ENCODE measurements at regions not wholly inside any gene's neighbourhood (a gene's known extent, or its start where the extent isn't known, plus 50 kb on each side); places are given as distances from the start of the nearest gene placed in this dataset.

- TF ChIP-seq, protein P1, sequence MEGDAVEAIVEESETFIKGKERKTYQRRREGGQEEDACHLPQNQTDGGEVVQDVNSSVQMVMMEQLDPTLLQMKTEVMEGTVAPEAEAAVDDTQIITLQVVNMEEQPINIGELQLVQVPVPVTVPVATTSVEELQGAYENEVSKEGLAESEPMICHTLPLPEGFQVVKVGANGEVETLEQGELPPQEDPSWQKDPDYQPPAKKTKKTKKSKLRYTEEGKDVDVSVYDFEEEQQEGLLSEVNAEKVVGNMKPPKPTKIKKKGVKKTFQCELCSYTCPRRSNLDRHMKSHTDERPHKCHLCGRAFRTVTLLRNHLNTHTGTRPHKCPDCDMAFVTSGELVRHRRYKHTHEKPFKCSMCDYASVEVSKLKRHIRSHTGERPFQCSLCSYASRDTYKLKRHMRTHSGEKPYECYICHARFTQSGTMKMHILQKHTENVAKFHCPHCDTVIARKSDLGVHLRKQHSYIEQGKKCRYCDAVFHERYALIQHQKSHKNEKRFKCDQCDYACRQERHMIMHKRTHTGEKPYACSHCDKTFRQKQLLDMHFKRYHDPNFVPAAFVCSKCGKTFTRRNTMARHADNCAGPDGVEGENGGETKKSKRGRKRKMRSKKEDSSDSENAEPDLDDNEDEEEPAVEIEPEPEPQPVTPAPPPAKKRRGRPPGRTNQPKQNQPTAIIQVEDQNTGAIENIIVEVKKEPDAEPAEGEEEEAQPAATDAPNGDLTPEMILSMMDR (IDR thresholded peaks at IDR 0.05; ENCODE audit: low read depth, low read length, missing control alignments): no peak
- DNase-seq (ENCODE audit: low read depth): no peak
- H3K4me3 ChIP-seq (ENCODE audit: low read depth, low read length): no peak overlapping the region
- in situ Hi-C loops (cut with HindIII; ENCODE audit: low sequenced_read_pairs): no loop called here
Observed at GRCh38 chr15:98233873-98234272, 273.4 kb downstream of the ARRDC4 start.

DNA sequence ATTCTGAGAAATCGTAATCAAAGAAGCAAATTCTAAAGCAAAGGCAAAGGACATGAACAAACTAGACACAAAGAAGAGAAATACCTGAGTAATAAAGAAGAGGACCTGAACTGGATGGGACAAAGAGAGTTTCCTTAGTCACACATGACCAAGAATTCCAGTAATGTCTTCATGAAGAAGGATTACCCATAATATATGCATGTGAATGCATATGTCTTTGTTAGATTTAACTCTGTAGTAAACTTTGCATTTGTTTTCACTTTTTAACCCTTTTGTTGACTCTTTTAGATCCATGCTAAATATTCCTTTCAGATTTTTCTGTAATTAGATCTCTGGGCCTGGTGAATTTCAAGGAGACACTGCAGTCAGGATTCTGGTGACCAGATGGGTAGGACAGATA is 279.8 kb downstream of the ARRDC4 start:
- in situ Hi-C loops (cut with HindIII; ENCODE audit: low sequenced_read_pairs): no loop called here
- TF ChIP-seq, protein P1 (IDR thresholded peaks at IDR 0.05; ENCODE audit: low read depth, low read length, missing control alignments): no peak
- no peak overlapping the region for H3K4me3 ChIP-seq (ENCODE audit: low read depth, low read length)
- DNase-seq (ENCODE audit: low read depth): no peak

- in situ Hi-C loops (cut with HindIII; ENCODE audit: low sequenced_read_pairs): no loop called here
- TF ChIP-seq, protein P1 (IDR thresholded peaks at IDR 0.05; ENCODE audit: low read depth, low read length, missing control alignments): no peak
- DNase-seq (ENCODE audit: low read depth): no peak
- no peak overlapping the region for H3K4me3 ChIP-seq (ENCODE audit: low read depth, low read length)
Observed at GRCh38 chr15:98241032-98241554, 280.6 kb downstream of the ARRDC4 start.

- in situ Hi-C loops (cut with HindIII; ENCODE audit: low sequenced_read_pairs): no loop called here
Observed at GRCh38 chr15:98257290-98257689, 296.8 kb downstream of the ARRDC4 start.

DNA sequence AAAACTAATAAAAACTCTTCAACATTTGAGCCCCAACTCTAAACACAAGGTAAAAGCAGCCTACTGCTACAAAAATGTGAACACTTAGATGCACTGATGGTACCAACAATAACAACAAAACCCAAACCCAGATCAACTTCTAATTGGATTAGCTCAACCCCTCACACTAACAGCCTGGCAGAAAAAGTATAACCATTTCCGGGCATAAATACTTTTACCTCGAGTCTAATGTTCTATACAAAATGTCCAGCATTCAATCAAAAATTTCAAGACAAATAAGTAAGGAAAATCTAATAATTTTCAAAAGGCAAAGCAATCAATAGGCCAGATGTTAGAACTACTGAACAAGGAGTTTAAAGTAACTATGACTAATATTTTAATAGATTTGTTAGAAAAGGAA is 303.3 kb downstream of the ARRDC4 start:
- in situ Hi-C loops (cut with HindIII; ENCODE audit: low sequenced_read_pairs): no loop called here
- H3K4me3 ChIP-seq (ENCODE audit: low read depth, low read length): no peak overlapping the region
- TF ChIP-seq, protein P1 (IDR thresholded peaks at IDR 0.05; ENCODE audit: low read depth, low read length, missing control alignments): no peak
- DNase-seq (ENCODE audit: low read depth): no peak

More at GRCh38 chr15:98257290-98257689, 296.8 kb downstream of the ARRDC4 start:
- no peak overlapping the region for H3K4me3 ChIP-seq (ENCODE audit: low read depth, low read length)
- DNase-seq (ENCODE audit: low read depth): no peak
- TF ChIP-seq, protein P1 (IDR thresholded peaks at IDR 0.05; ENCODE audit: low read depth, low read length, missing control alignments): no peak

DNA sequence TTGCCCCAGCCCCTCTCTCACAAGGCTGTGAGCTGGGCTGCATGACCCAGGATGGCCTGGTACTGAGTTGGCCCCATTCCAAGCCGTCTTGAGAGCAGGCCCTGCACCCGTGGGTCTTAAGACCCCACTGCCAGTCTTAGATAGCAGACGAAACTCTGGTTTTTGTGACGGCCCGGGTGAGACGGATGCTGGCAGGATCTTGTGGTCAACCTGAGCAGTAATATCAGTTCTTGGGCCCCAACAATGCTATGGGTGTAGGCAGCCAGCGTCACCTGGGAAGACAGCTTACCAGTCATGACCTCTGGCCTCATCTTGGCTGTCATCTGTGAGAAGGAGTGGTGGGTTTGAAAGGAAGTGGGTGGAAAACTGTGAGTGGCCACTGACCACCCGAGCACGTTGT is 305.8 kb downstream of the ARRDC4 start:
- DNase-seq (ENCODE audit: low read depth): no peak
- H3K4me3 ChIP-seq (ENCODE audit: low read depth, low read length): no peak overlapping the region
- in situ Hi-C loops (cut with HindIII; ENCODE audit: low sequenced_read_pairs): no loop called here
- TF ChIP-seq, protein P1 (IDR thresholded peaks at IDR 0.05; ENCODE audit: low read depth, low read length, missing control alignments): no peak
